ENCODE measurements at regions not wholly inside any gene's neighbourhood (a gene's known extent, or its start where the extent isn't known, plus 50 kb on each side); places are given as distances from the start of the nearest gene placed in this dataset.

DNA sequence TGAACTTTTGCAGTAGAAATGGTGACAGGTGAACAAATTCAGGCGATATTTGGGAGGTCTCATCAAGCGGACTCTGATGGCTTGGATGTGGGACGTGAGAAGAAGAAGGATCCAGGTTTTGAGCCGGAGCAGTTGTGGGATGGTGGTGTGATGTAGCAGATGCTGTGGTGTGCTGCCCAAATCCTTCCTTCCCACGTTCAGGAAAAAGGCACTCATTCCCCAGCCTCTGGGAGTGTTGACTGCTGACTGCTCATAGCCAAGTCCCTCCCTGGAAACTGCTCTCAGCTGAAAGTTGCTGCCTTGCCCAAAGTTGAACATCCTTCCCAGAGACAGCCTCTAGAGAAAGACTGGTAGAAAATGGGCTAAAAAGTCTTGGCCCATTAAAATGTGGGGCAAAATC, 890.3 kb upstream of the ACVR2A start:
- ATAC-seq (ENCODE audit: low read depth), result no peak

DNA sequence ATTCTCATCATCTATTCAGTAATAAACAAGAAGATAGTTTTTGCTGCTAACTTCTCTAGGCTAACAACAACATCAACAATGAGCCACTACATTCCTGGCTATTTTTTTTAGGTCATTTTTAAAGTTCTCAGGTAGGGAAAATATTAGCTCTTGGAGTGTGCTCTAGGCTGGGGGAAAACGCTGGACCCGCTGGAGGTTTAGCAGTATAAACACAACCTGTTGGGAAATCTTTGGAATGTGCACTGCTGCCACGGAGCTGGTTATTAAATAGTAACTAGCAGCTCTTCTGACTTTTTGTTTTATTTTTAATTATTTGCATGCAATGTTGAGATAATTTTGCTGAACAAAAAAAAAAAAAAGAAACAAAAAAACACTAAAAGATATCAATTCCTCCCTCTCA, 892.1 kb upstream of the ACVR2A start:
- no peaks in the 10 kb centered on the region for H3K9me3 ChIP-seq (ENCODE audit: severe bottlenecking)
- H3K4me1 ChIP-seq (ENCODE audit: insufficient read depth, poor library complexity, severe bottlenecking), result no peaks in the 10 kb centered on the region
- H3K36me3 ChIP-seq (ENCODE audit: low read depth), result no peaks in the 10 kb centered on the region
- H3K27ac ChIP-seq (ENCODE audit: poor library complexity, severe bottlenecking), result no peak overlapping the region
- ATAC-seq (ENCODE audit: low read depth) (no peak), DNase-seq (ENCODE audit: low spot score) (no peak)
- H3K27me3 ChIP-seq (ENCODE audit: insufficient read depth, poor library complexity, severe bottlenecking), result no peaks in the 10 kb centered on the region
- no peak overlapping the region for H3K4me3 ChIP-seq (ENCODE audit: severe bottlenecking)
- TF ChIP-seq, protein P1, sequence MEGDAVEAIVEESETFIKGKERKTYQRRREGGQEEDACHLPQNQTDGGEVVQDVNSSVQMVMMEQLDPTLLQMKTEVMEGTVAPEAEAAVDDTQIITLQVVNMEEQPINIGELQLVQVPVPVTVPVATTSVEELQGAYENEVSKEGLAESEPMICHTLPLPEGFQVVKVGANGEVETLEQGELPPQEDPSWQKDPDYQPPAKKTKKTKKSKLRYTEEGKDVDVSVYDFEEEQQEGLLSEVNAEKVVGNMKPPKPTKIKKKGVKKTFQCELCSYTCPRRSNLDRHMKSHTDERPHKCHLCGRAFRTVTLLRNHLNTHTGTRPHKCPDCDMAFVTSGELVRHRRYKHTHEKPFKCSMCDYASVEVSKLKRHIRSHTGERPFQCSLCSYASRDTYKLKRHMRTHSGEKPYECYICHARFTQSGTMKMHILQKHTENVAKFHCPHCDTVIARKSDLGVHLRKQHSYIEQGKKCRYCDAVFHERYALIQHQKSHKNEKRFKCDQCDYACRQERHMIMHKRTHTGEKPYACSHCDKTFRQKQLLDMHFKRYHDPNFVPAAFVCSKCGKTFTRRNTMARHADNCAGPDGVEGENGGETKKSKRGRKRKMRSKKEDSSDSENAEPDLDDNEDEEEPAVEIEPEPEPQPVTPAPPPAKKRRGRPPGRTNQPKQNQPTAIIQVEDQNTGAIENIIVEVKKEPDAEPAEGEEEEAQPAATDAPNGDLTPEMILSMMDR (IDR thresholded peaks at IDR 0.05; ENCODE audit: poor library complexity, severe bottlenecking), result no peak

More for the DNA sequence above, 890.3 kb upstream of the ACVR2A start:
- H3K4me1 ChIP-seq (ENCODE audit: insufficient read depth, poor library complexity, severe bottlenecking), result no peaks in the 10 kb centered on the region
- no peaks in the 10 kb centered on the region for H3K36me3 ChIP-seq (ENCODE audit: low read depth)
- no peak for DNase-seq (ENCODE audit: low spot score)
- no peaks in the 10 kb centered on the region for H3K27me3 ChIP-seq (ENCODE audit: insufficient read depth, poor library complexity, severe bottlenecking)
- H3K9me3 ChIP-seq (ENCODE audit: severe bottlenecking), result no peaks in the 10 kb centered on the region
- H3K4me3 ChIP-seq (ENCODE audit: severe bottlenecking), result no peak overlapping the region
- no peak overlapping the region for H3K27ac ChIP-seq (ENCODE audit: poor library complexity, severe bottlenecking)
- TF ChIP-seq, protein P1 (IDR thresholded peaks at IDR 0.05; ENCODE audit: poor library complexity, severe bottlenecking), result no peak

DNA sequence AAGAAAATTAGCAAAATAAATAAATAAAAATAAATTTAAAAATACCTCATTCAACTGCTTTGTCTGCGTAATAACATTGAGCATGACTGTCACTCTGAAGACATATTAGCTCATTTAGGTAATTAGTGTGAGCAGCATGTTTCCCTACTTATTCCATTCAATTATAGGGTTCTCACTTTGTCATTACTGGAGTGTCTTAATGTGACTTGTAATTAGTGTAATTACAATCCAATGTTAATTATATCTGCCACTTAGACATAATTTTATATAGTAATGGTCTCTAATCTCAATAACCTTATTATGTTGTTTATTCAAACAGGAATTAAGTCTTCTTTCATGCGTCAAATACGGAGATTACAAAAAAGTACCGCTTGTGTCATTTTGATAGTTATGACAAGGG, 893.9 kb upstream of the ACVR2A start:
- Histone ChIP-seq H3K4me3 (ENCODE audit: severe bottlenecking) (no peak overlapping the region), H3K27ac (ENCODE audit: poor library complexity, severe bottlenecking) (no peak overlapping the region), H3K4me1 (ENCODE audit: insufficient read depth, poor library complexity, severe bottlenecking) (no peaks in the 10 kb centered on the region), H3K36me3 (ENCODE audit: low read depth) (no peaks in the 10 kb centered on the region), H3K9me3 (ENCODE audit: severe bottlenecking) (no peaks in the 10 kb centered on the region), H3K27me3 (ENCODE audit: insufficient read depth, poor library complexity, severe bottlenecking) (no peaks in the 10 kb centered on the region)
- DNase-seq (ENCODE audit: low spot score) (no peak), ATAC-seq (ENCODE audit: low read depth) (no peak)
- TF ChIP-seq, protein P1 (IDR thresholded peaks at IDR 0.05; ENCODE audit: poor library complexity, severe bottlenecking), result no peak

DNA sequence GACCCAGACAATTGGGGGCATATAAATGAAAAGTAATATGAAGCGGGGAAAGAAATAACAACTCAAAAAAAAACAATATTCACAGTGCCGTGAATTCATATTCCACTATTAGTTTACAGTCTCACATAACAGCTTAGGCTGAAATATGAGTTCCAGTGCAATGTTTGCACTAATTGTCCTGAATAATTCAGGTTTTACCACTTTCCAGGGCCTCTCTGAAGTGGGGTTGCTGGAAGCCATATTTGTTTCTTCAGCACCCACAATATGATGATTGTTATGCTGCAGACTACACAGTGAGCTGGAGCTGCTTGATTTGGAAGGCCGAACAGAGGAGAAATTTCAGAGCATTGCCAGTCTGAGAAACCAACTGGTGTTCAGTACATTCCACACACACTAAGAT, 894.5 kb upstream of the ACVR2A start:
- no peak for ATAC-seq (ENCODE audit: low read depth)
- no peaks in the 10 kb centered on the region for H3K9me3 ChIP-seq (ENCODE audit: severe bottlenecking)

DNA sequence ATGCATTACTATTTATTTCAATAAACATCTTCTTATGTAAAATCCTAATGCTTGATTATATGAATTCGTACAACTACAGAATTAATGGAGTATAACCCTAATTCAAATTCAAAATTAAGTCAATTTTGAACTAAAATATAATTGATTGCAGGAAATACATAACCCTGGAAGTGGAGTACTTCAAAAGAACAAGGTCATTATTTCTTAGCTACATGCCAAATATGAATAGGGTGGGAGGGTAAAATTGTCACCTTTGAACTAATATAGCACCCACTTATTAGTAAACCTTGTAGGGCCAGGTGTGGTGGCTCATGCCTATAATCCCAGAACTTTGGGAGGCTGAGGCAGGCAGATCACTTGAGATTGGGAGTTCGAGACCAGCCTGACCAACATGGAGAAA, 895.4 kb upstream of the ACVR2A start:
- no peak overlapping the region for H3K27ac ChIP-seq (ENCODE audit: poor library complexity, severe bottlenecking)
- H3K36me3 ChIP-seq (ENCODE audit: low read depth), result no peaks in the 10 kb centered on the region
- H3K9me3 ChIP-seq (ENCODE audit: severe bottlenecking), result no peaks in the 10 kb centered on the region
- TF ChIP-seq, protein P1 (IDR thresholded peaks at IDR 0.05; ENCODE audit: poor library complexity, severe bottlenecking), result no peak
- H3K4me1 ChIP-seq (ENCODE audit: insufficient read depth, poor library complexity, severe bottlenecking), result no peaks in the 10 kb centered on the region
- ATAC-seq (ENCODE audit: low read depth) (no peak), DNase-seq (ENCODE audit: low spot score) (no peak)
- no peaks in the 10 kb centered on the region for H3K27me3 ChIP-seq (ENCODE audit: insufficient read depth, poor library complexity, severe bottlenecking)
- no peak overlapping the region for H3K4me3 ChIP-seq (ENCODE audit: severe bottlenecking)

More for the DNA sequence above, 894.5 kb upstream of the ACVR2A start:
- no peak overlapping the region for H3K27ac ChIP-seq (ENCODE audit: poor library complexity, severe bottlenecking)
- DNase-seq (ENCODE audit: low spot score), result no peak
- H3K4me3 ChIP-seq (ENCODE audit: severe bottlenecking), result no peak overlapping the region
- no peaks in the 10 kb centered on the region for H3K4me1 ChIP-seq (ENCODE audit: insufficient read depth, poor library complexity, severe bottlenecking)
- TF ChIP-seq, protein P1 (IDR thresholded peaks at IDR 0.05; ENCODE audit: poor library complexity, severe bottlenecking), result no peak
- no peaks in the 10 kb centered on the region for H3K36me3 ChIP-seq (ENCODE audit: low read depth)
- H3K27me3 ChIP-seq (ENCODE audit: insufficient read depth, poor library complexity, severe bottlenecking), result no peaks in the 10 kb centered on the region

Measured in RWPE2 (cell line).